HepG2 (cell line): ENCODE measurements at regions not wholly inside any gene's neighbourhood (a gene's known extent, or its start where the extent isn't known, plus 50 kb on each side); places are given as distances from the start of the nearest gene placed in this dataset.

Experiments
- ATAC-seq: fragments of 200-7000 bp; cut with Tn5 transposase; 3 replicates; pipeline ENCODE4 v1.9.1; 2020; ENCODE audit warnings: mild to moderate bottlenecking, moderate library complexity
- BruUV-seq: library from RNA; stranded (reverse); fragments of 400-500 nt; replicated peaks from 2 replicates; lab custom pipeline; 2021; lab: Mats Ljungman, UMichigan
- CTCF ChIA-PET: fragments of 300-600 bp; formaldehyde crosslinking; extraction: SDS; loops from one replicate; lab custom pipeline; 2021; ENCODE audit warnings: low total read pairs, inconsistent platforms, low intra/inter-chr PET ratio; lab: Yijun Ruan, JAX
- POLR2A ChIA-PET: fragments of 350-600 bp; sonication (Branson Sonifier 250); formaldehyde crosslinking; loops from one replicate; lab custom pipeline; 2020; ENCODE audit warnings: antibody characterized with exemption, inconsistent platforms; lab: Yijun Ruan, JAX
- DNase-seq: peaks from one replicate; pipeline ENCODE4 v3.0.0-alpha.2; 2015; ENCODE audit warnings: low spot score
- FAIRE-seq: peaks from 3 replicates; lab custom pipeline; 2011; peaks lifted over from hg19 to GRCh38; lab: Jason Lieb, UNC
- H2AFZ ChIP-seq: one replicate; pipeline ENCODE4 v1.6.1; 2011; ENCODE audit warnings: low read length, inconsistent platforms
- H3K27ac ChIP-seq: fragments of 300-600 bp; 3 replicates; pipeline ENCODE4 v1.8.0; 2011; ENCODE audit warnings: mixed run types, mild to moderate bottlenecking, mixed read lengths, low read length, inconsistent platforms; ENCODE audit not compliant: insufficient read depth; ENCODE audit errors: extremely low read length
- H3K27me3 ChIP-seq, 2 experiments: fragments of 200-600 bp in 1 of 2; 2 replicates in 1 of 2; 3 replicates in 1 of 2; pipeline versions ENCODE4 v1.6.0 to v1.8.0; 2011; ENCODE audit warnings: low read length in 2 of 2, mild to moderate bottlenecking in 2 of 2, moderate library complexity in 2 of 2, inconsistent platforms in 1 of 2; ENCODE audit not compliant: insufficient read depth in 2 of 2, control insufficient read depth in 1 of 2
- H3K36me3 ChIP-seq, 2 experiments: fragments of 200-600 bp in 1 of 2; replicated peaks in 1 of 2; 2 replicates in 1 of 2; 3 replicates in 1 of 2; pipeline versions ENCODE4 v1.5.1 to v1.8.0; 2011; ENCODE audit warnings: low read length in 2 of 2, inconsistent platforms in 1 of 2; ENCODE audit not compliant: insufficient read depth in 2 of 2, control insufficient read depth in 1 of 2
- H3K4me1 ChIP-seq: 2 replicates; pipeline ENCODE4 v1.5.1; 2012; ENCODE audit warnings: low read length, inconsistent platforms; ENCODE audit not compliant: insufficient read depth
- H3K4me2 ChIP-seq: 2 replicates; pipeline ENCODE4 v1.6.0; 2011; ENCODE audit warnings: low read depth, low read length, inconsistent platforms
- H3K4me3 ChIP-seq, 3 experiments: fragments of 200-600 bp in 1 of 3; sonication (generic), shearing (Covaris generic) in 1 of 3; replicated peaks in 1 of 3; 2 replicates each; pipeline ENCODE4 v1.5.1; 2011 to 2016; ENCODE audit warnings: low read length in 3 of 3, inconsistent platforms in 2 of 3, low read depth in 2 of 3, mild to moderate bottlenecking in 2 of 3, control low read depth in 1 of 3, mixed read lengths in 1 of 3; ENCODE audit not compliant: insufficient read depth in 1 of 3
- H3K79me2 ChIP-seq: one replicate; pipeline ENCODE4 v1.6.1; 2011; ENCODE audit warnings: low read length, inconsistent platforms; ENCODE audit not compliant: insufficient read depth
- H3K9ac ChIP-seq: 2 replicates; pipeline ENCODE4 v1.6.0; 2011; ENCODE audit warnings: mild to moderate bottlenecking, low read depth, low read length, inconsistent platforms; ENCODE audit not compliant: insufficient read depth
- H3K9me3 ChIP-seq: 2 replicates; pipeline ENCODE4 v1.5.1; 2012; ENCODE audit warnings: mild to moderate bottlenecking, low read length
- H4K20me1 ChIP-seq: 2 replicates; pipeline ENCODE4 v1.6.0; 2011; ENCODE audit warnings: inconsistent platforms, mild to moderate bottlenecking, low read length, moderate library complexity; ENCODE audit not compliant: insufficient read depth
- ATRX ChIP-seq: sonication (generic); formaldehyde crosslinking; IDR thresholded peaks from 2 replicates; pipeline ENCODE4 v1.4.0; 2020; ENCODE audit warnings: missing genetic modification reagents, borderline replicate concordance
- CBX5 ChIP-seq: sonication (generic); formaldehyde crosslinking; IDR thresholded peaks from 2 replicates; pipeline ENCODE4 v1.4.0; 2020; ENCODE audit warnings: missing genetic modification reagents, borderline replicate concordance
- CREB1 ChIP-seq, 2 experiments: fragments of 450-650 bp in 1 of 2; IDR thresholded peaks; 2 replicates each; pipeline ENCODE4 v1.6.1; 2016 to 2017; ENCODE audit warnings: control low read depth in 1 of 2, mild to moderate bottlenecking in 1 of 2, missing compliant biosample characterization in 1 of 2, missing genetic modification characterization in 1 of 2
- ETV5 ChIP-seq: IDR thresholded peaks from 2 replicates; pipeline ENCODE4 v1.6.1; 2018; ENCODE audit warnings: missing biosample characterization, missing genetic modification reagents, inconsistent platforms, borderline replicate concordance
- GATAD1 ChIP-seq: IDR thresholded peaks from 2 replicates; pipeline ENCODE4 v1.6.1; 2016; ENCODE audit warnings: missing genetic modification reagents, missing compliant biosample characterization
- HES4 ChIP-seq: sonication (generic); formaldehyde crosslinking; IDR thresholded peaks from 2 replicates; pipeline ENCODE4 v1.9.0; 2021; ENCODE audit warnings: mild to moderate bottlenecking, missing genetic modification reagents, borderline replicate concordance
- IKZF4 ChIP-seq: sonication (generic); formaldehyde crosslinking; IDR thresholded peaks from 2 replicates; pipeline ENCODE4 v1.5.1; 2020; ENCODE audit warnings: borderline replicate concordance, mild to moderate bottlenecking, low read depth, missing genetic modification reagents; ENCODE audit errors: not compliant biosample characterization
- NFKB2 ChIP-seq: sonication (generic); formaldehyde crosslinking; IDR thresholded peaks from 2 replicates; pipeline ENCODE4 v1.4.0; 2020; ENCODE audit warnings: missing genetic modification reagents, borderline replicate concordance
- PHF21A ChIP-seq: sonication (generic); formaldehyde crosslinking; IDR thresholded peaks from 2 replicates; pipeline ENCODE4 v1.5.0; 2020; ENCODE audit warnings: mild to moderate bottlenecking, missing genetic modification reagents
- POLR2A ChIP-seq, 2 experiments: IDR thresholded peaks; 2 replicates each; pipeline ENCODE4 v1.6.1; 2011; ENCODE audit warnings: low read depth in 2 of 2, low read length in 2 of 2, mild to moderate bottlenecking in 1 of 2, moderate library complexity in 1 of 2; ENCODE audit not compliant: insufficient read depth in 1 of 2
- SOX5 ChIP-seq: IDR thresholded peaks from 2 replicates; pipeline ENCODE4 v1.6.1; 2016; ENCODE audit warnings: borderline replicate concordance
- SSRP1 ChIP-seq: IDR thresholded peaks from 2 replicates; pipeline ENCODE4 v1.6.1; 2016; ENCODE audit warnings: control low read depth
- TGIF2 ChIP-seq: IDR thresholded peaks from 2 replicates; pipeline ENCODE4 v1.6.1; 2016; ENCODE audit warnings: control low read depth, missing compliant biosample characterization
- ZC3H13 ChIP-seq: sonication (generic); formaldehyde crosslinking; IDR thresholded peaks from 2 replicates; pipeline ENCODE4 v1.8.1; 2023; ENCODE audit warnings: mild to moderate bottlenecking, missing genetic modification reagents, moderate library complexity
- ZMAT3 ChIP-seq: sonication (generic); formaldehyde crosslinking; conservative IDR thresholded peaks from 2 replicates; pipeline ENCODE4 v1.7.0; 2021; ENCODE audit warnings: missing genetic modification reagents
- ZMYM2 ChIP-seq: sonication (generic); formaldehyde crosslinking; IDR thresholded peaks from 2 replicates; pipeline ENCODE4 v1.8.0; 2022; ENCODE audit warnings: mild to moderate bottlenecking, missing genetic modification reagents
- ZNF121 ChIP-seq: sonication (generic); formaldehyde crosslinking; IDR thresholded peaks from 2 replicates; pipeline ENCODE4 v1.5.0; 2020; ENCODE audit warnings: mild to moderate bottlenecking, missing genetic modification reagents
- ZNF17 ChIP-seq: sonication (generic); formaldehyde crosslinking; IDR thresholded peaks from 2 replicates; pipeline ENCODE4 v1.5.0; 2020; ENCODE audit warnings: mild to moderate bottlenecking, missing genetic modification reagents
- ZNF460 ChIP-seq: sonication (generic); formaldehyde crosslinking; IDR thresholded peaks from 2 replicates; pipeline ENCODE4 v1.5.1; 2020; ENCODE audit warnings: missing genetic modification reagents, mild to moderate bottlenecking, borderline replicate concordance
- ZNF644 ChIP-seq: IDR thresholded peaks from 2 replicates; pipeline ENCODE4 v1.6.1; 2016; ENCODE audit warnings: low read depth
- ZNF777 ChIP-seq: sonication (generic); formaldehyde crosslinking; IDR thresholded peaks from 2 replicates; pipeline ENCODE4 v1.4.0; 2020; ENCODE audit warnings: missing genetic modification reagents
- WGBS: methylation state at CpG from one replicate; pipeline ENCODE4 v1.1.6; 2017; ENCODE audit warnings: low lambda C conversion rate; 5-methylcytosine and 5-hydroxymethylcytosine counted together
- in situ Hi-C: cut with HindIII; loops from 2 replicates; pipeline ENCODE4 v1.10.0; 2017; ENCODE audit warnings: low pct_unique_long_range_greater_than_20kb; ENCODE audit not compliant: extremely low pct_ligation_motif_present
- intact Hi-C: fragments of 100-400 bp; cut with micrococcal nuclease; formaldehyde crosslinking; loops from one replicate; pipeline ENCODE4 v1.10.0; 2022; ENCODE audit not compliant: unreplicated experiment
- TF ChIP-seq, protein P1 (sequence below): sonication (generic); formaldehyde crosslinking; IDR thresholded peaks from 2 replicates; pipeline ENCODE4 v1.8.1; 2023; ENCODE audit warnings: mild to moderate bottlenecking, inconsistent platforms, moderate library complexity, missing genetic modification reagents, borderline replicate concordance
- TF ChIP-seq, protein P2 (sequence below): sonication (generic); formaldehyde crosslinking; IDR thresholded peaks from 2 replicates; pipeline ENCODE4 v1.8.0; 2022; ENCODE audit warnings: mild to moderate bottlenecking, missing genetic modification reagents, borderline replicate concordance

DNA sequence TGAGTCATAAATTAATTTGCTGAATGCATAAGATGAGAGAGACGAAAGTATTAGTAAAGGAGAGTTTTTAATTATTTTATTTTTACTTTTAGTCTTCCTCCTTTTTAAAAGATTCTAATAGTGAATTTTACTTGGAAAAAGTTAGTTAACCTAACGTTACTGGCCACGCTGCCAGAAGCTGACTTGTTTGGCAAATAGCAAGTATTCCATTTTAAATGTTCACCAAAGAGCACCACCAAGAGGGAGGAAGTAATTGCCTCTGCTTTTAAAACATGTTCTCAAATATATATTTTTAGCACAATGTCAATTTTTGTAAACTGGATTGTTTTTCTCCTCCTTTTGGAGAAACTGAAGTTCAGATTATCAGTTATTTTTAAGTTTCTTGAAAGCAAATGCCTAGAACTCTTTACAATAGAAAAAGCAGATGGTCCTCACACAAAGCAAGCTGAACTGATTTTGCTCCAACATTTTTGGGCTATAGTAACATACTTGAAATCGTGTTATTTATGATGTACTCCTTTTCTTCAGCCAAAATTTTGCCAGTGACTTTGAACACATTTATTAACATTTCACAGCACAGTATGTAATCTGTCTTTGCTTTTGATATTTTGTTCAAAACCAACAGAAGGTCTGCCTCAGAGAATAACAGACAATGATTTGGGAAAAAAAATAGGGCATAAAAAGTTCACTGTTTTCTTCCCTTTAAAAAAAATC, 1311.0 kb upstream of the FAM98A start (continued):
- TF ChIP-seq ATRX (no peak), ETV5 (CRISPR knock-in tag) (no peak), ZMYM2 (CRISPR knock-in tag) (no peak), SOX5 (CRISPR knock-in tag) (no peak)
- TF ChIP-seq, all 625 proteins: peak for 0

DNA sequence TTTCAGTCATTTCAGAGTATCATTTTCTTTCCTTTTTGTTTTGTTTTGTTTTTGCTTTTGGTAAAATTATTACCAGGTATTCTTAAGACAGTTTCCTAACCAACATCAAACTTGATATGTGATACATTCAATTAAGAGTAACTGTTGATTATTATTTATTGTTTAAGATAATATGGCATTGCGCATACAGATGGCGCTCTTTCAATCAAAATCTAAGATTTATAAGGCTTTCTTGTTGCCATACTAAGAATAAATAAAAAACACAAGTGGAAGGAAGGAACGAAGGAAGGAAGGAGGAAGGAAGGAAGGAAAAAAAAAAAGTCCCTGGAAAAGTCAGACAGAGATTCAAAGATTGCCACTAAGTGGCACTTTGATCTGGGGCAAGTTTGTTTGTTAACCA, 1308.7 kb upstream of the FAM98A start:
- Histone ChIP-seq H3K79me2 (no peaks in the 10 kb centered on the region), H3K9me3 (no peaks in the 10 kb centered on the region), H3K27me3 (no peaks in the 10 kb centered on the region), H3K36me3 (no peaks in the 10 kb centered on the region), H3K27ac (no peak overlapping the region), H3K9ac (no peak overlapping the region), H3K4me1 (no peaks in the 10 kb centered on the region), H3K4me3 (no peak overlapping the region), H2AFZ (no peak overlapping the region), H4K20me1 (no peaks in the 10 kb centered on the region), H3K4me2 (no peak overlapping the region)
- in situ Hi-C loops (no loop called here), intact Hi-C loops (no loop called here)
- TF ChIP-seq TGIF2 (CRISPR knock-in tag) (no peak), ZC3H13 (CRISPR knock-in tag) (no peak), ZNF17 (CRISPR knock-in tag) (no peak), CREB1 (IDR thresholded peaks at IDR 0.05) (no peak), CREB1 (CRISPR knock-in tag; IDR thresholded peaks at IDR 0.05) (no peak), ZNF644 (CRISPR knock-in tag) (no peak), POLR2A (IDR thresholded peaks at IDR 0.05; ENCODE audit: insufficient read depth in 1 of 2, low read depth in 2 of 2, low read length in 2 of 2) (no peak), NFKB2 (no peak), GATAD1 (CRISPR knock-in tag) (no peak), ZNF777 (no peak), PHF21A (CRISPR knock-in tag) (no peak), ZNF460 (no peak), CBX5 (CRISPR knock-in tag) (no peak), HES4 (CRISPR knock-in tag) (no peak), SSRP1 (CRISPR knock-in tag) (no peak), ZNF121 (CRISPR knock-in tag) (no peak), ZMAT3 (CRISPR knock-in tag) (no peak), IKZF4 (CRISPR knock-in tag) (no peak)
- TF ChIP-seq, protein P1, sequence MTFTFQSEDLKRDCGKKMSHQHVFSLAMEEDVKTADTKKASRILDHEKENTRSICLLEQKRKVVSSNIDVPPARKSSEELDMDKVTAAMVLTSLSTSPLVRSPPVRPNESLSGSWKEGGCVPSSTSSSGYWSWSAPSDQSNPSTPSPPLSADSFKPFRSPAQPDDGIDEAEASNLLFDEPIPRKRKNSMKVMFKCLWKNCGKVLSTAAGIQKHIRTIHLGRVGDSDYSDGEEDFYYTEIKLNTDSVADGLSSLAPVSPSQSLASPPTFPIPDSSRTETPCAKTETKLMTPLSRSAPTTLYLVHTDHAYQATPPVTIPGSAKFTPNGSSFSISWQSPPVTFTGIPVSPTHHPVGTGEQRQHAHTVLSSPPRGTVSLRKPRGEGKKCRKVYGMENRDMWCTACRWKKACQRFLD (CRISPR knock-in tag), result no peak
- TF ChIP-seq, protein P2, sequence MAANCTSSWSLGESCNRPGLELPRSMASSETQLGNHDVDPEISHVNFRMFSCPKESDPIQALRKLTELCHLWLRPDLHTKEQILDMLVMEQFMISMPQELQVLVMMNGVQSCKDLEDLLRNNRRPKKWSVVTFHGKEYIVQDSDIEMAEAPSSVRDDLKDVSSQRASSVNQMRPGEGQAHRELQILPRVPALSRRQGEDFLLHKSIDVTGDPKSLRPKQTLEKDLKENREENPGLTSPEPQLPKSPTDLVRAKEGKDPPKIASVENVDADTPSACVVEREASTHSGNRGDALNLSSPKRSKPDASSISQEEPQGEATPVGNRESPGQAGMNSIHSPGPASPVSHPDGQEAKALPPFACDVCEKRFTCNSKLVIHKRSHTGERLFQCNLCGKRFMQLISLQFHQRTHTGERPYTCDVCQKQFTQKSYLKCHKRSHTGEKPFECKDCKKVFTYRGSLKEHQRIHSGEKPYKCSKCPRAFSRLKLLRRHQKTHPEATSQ (CRISPR knock-in tag), result no peak
- CTCF ChIA-PET, result no interaction called here
- FAIRE-seq (no peak), ATAC-seq (no peak), DNase-seq (no peak)
- 67% methylated on average over 3 of the region's 3 CpGs for WGBS
- BruUV-seq, result no TSS peak
- POLR2A ChIA-PET, result no interaction called here
